HepG2 (cell line): ENCODE measurements at regions not wholly inside any gene's neighbourhood (a gene's known extent, or its start where the extent isn't known, plus 50 kb on each side); places are given as distances from the start of the nearest gene placed in this dataset.

ENCODE experiments used
- BCL6 ChIP-seq: IDR thresholded peaks from 2 replicates; pipeline ENCODE4 v1.6.1; 2016; ENCODE audit warnings: missing genetic modification reagents, missing compliant biosample characterization
- CREB1 ChIP-seq, 2 experiments: fragments of 450-650 bp in 1 of 2; IDR thresholded peaks; 2 replicates each; pipeline ENCODE4 v1.6.1; 2016 to 2017; ENCODE audit warnings: control low read depth in 1 of 2, mild to moderate bottlenecking in 1 of 2, missing compliant biosample characterization in 1 of 2, missing genetic modification characterization in 1 of 2
- FOXK2 ChIP-seq: fragments of 450-650 bp; IDR thresholded peaks from 2 replicates; pipeline ENCODE4 v1.6.1; 2016
- HIVEP1 ChIP-seq: sonication (generic); formaldehyde crosslinking; IDR thresholded peaks from 2 replicates; pipeline ENCODE4 v1.4.0; 2020; ENCODE audit warnings: mild to moderate bottlenecking, missing genetic modification reagents
- PLSCR1 ChIP-seq: sonication (generic); formaldehyde crosslinking; IDR thresholded peaks from 2 replicates; pipeline ENCODE4 v1.5.0; 2020; ENCODE audit warnings: missing genetic modification reagents, mild to moderate bottlenecking, borderline replicate concordance
- REST ChIP-seq, 2 experiments: IDR thresholded peaks; 2 replicates each; pipeline ENCODE4 v1.6.1; 2011 to 2012; ENCODE audit warnings: low read length in 2 of 2, borderline replicate concordance in 1 of 2, low read depth in 1 of 2, mild to moderate bottlenecking in 1 of 2, moderate library complexity in 1 of 2
- ZNF138 ChIP-seq: sonication (generic); formaldehyde crosslinking; IDR thresholded peaks from 2 replicates; pipeline ENCODE4 v1.5.0; 2020; ENCODE audit warnings: mild to moderate bottlenecking, low read depth, missing genetic modification reagents
- ZNF567 ChIP-seq: sonication (generic); formaldehyde crosslinking; IDR thresholded peaks from 2 replicates; pipeline ENCODE4 v1.8.1; 2023; ENCODE audit warnings: mild to moderate bottlenecking, missing genetic modification reagents, borderline replicate concordance
- TF ChIP-seq, protein P1 (sequence below): sonication (generic); formaldehyde crosslinking; IDR thresholded peaks from 2 replicates; pipeline ENCODE4 v1.5.1; 2020; ENCODE audit warnings: mild to moderate bottlenecking, moderate library complexity, missing genetic modification reagents

DNA sequence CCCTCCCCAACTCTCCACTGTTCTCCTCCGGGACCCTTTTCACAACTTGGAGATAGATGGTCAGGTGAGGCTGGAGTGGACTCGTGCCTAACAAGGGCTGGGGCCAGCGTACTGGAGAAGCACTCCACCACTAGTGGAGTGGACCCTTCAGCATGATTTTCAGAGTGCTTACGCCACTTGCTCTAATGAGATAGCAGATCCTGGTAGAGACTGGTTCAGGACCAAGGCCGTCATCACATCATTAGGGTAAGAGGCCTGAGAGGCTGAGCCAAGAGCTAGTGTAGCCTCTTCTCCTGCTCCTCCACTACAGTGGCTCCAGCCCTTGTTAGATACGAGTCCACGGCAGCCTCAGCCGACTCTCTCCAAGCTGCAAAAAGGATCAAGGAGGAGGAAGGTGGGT, 66.9 kb upstream of the NTRK3 start (continued):
- no peak for TF ChIP-seq REST (IDR thresholded peaks at IDR 0.05; ENCODE audit: borderline replicate concordance in 1 of 2, low read depth in 1 of 2, low read length in 2 of 2)
- TF ChIP-seq ZNF138 (CRISPR knock-in tag) = no peak
- no peak for TF ChIP-seq ZNF567
- no peak for TF ChIP-seq HIVEP1
- no peak for TF ChIP-seq FOXK2
- no peak for TF ChIP-seq BCL6 (CRISPR knock-in tag)
- TF ChIP-seq, protein P1, sequence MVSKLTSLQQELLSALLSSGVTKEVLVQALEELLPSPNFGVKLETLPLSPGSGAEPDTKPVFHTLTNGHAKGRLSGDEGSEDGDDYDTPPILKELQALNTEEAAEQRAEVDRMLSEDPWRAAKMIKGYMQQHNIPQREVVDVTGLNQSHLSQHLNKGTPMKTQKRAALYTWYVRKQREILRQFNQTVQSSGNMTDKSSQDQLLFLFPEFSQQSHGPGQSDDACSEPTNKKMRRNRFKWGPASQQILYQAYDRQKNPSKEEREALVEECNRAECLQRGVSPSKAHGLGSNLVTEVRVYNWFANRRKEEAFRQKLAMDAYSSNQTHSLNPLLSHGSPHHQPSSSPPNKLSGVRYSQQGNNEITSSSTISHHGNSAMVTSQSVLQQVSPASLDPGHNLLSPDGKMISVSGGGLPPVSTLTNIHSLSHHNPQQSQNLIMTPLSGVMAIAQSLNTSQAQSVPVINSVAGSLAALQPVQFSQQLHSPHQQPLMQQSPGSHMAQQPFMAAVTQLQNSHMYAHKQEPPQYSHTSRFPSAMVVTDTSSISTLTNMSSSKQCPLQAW (CRISPR knock-in tag) = no peak
- TF ChIP-seq CREB1 (IDR thresholded peaks at IDR 0.05) = no peak
- no peak for TF ChIP-seq CREB1 (CRISPR knock-in tag; IDR thresholded peaks at IDR 0.05)
- TF ChIP-seq PLSCR1 (CRISPR knock-in tag) = no peak
- TF ChIP-seq, all 625 proteins: peak for 0
